ENCODE measurements at regions not wholly inside any gene's neighbourhood (a gene's known extent, or its start where the extent isn't known, plus 50 kb on each side); places are given as distances from the start of the nearest gene placed in this dataset.

DNA sequence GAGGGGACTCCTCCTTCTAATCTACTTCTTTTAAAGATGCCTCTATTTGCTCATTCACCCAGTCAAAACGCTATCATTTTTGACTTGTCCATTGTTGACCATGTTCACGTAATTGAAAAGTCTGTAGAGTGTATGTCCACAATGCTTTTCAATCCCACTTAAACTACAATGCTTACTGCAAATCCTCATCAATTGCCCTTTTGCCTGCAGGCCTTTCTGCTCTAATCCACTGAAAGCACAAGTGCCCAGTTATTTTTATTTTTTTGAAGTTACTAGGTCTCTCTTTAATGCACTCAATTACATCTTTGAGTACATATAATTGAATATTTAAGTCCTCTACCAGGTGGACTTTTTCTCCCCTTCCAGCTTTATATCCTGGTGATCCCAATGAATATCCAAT lies 437.4 kb downstream of the PDGFC start:
- no peaks in the 10 kb centered on the region for H3K27me3 ChIP-seq (ENCODE audit: control insufficient read depth, insufficient read depth, low read length)
- H3K36me3 ChIP-seq (ENCODE audit: control insufficient read depth, insufficient read depth, low read length), result no peaks in the 10 kb centered on the region

GRCh38 chr4:156528216-156528615 lies 443.4 kb downstream of the PDGFC start:
- TF ChIP-seq, protein P1, sequence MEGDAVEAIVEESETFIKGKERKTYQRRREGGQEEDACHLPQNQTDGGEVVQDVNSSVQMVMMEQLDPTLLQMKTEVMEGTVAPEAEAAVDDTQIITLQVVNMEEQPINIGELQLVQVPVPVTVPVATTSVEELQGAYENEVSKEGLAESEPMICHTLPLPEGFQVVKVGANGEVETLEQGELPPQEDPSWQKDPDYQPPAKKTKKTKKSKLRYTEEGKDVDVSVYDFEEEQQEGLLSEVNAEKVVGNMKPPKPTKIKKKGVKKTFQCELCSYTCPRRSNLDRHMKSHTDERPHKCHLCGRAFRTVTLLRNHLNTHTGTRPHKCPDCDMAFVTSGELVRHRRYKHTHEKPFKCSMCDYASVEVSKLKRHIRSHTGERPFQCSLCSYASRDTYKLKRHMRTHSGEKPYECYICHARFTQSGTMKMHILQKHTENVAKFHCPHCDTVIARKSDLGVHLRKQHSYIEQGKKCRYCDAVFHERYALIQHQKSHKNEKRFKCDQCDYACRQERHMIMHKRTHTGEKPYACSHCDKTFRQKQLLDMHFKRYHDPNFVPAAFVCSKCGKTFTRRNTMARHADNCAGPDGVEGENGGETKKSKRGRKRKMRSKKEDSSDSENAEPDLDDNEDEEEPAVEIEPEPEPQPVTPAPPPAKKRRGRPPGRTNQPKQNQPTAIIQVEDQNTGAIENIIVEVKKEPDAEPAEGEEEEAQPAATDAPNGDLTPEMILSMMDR (IDR thresholded peaks at IDR 0.05), result no peak
- Histone ChIP-seq H3K9ac (no peak overlapping the region), H2AFZ (no peak overlapping the region), H3K4me2 (ENCODE audit: low read length) (no peak overlapping the region), H3K27ac (no peak overlapping the region), H3K79me2 (no peaks in the 10 kb centered on the region), H3K36me3 (ENCODE audit: control insufficient read depth, insufficient read depth, low read length) (no peaks in the 10 kb centered on the region), H3K27me3 (ENCODE audit: control insufficient read depth, insufficient read depth, low read length) (no peaks in the 10 kb centered on the region), H3K4me1 (no peaks in the 10 kb centered on the region), H3K4me3 (ENCODE audit: low read depth, low read length) (no peak overlapping the region), H3K9me3 (ENCODE audit: control insufficient read depth, low read length) (no peaks in the 10 kb centered on the region)

More for the DNA sequence above, 437.4 kb downstream of the PDGFC start:
- H3K9me3 ChIP-seq (ENCODE audit: control insufficient read depth, low read length), result no peaks in the 10 kb centered on the region
- no peak overlapping the region for H3K4me3 ChIP-seq (ENCODE audit: low read depth, low read length)
- no peak overlapping the region for H3K4me2 ChIP-seq (ENCODE audit: low read length)
- TF ChIP-seq, protein P1 (IDR thresholded peaks at IDR 0.05), result no peak
- no peak overlapping the region for H3K9ac ChIP-seq
- H3K79me2 ChIP-seq, result no peaks in the 10 kb centered on the region
- H2AFZ ChIP-seq, result no peak overlapping the region
- no peak overlapping the region for H3K27ac ChIP-seq
- H3K4me1 ChIP-seq, result no peaks in the 10 kb centered on the region

DNA sequence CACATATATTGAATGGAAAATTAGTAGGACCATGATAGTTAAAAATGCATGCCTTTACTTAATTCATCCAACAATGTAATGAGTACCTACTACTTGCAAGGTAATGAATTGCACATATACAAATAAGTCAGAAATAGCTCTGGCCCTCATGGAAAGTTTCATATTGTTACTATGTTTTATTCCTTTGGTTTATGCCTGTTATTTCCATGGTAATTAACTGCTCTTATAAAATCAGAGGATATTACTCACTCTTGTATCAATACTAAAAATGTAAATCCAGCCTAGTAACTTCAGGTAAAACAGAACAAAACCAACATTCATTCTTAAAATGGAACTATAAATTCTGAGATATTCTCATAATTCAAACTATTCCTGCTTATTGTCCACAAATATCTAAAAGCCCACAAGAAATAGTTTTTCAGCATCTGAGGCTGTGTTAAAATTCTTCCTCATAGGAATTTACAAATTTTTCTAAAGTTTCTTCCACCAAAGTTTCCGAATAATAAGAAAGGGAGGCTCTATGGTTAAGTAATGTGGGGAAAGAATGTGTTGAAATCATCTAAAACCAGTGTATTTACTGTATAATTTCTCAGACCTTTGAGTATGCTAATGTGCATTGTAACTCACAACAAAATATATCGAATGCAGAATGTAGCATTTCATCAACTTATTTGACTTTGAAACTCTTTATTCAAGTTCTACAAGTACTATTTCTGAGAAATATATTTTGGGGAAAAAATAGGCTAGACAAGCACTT lies 444.2 kb downstream of the PDGFC start:
- Histone ChIP-seq H3K4me2 (ENCODE audit: low read length) (no peak overlapping the region), H3K36me3 (ENCODE audit: control insufficient read depth, insufficient read depth, low read length) (no peaks in the 10 kb centered on the region), H3K4me1 (no peaks in the 10 kb centered on the region), H2AFZ (no peak overlapping the region), H3K79me2 (no peaks in the 10 kb centered on the region), H3K9ac (no peak overlapping the region), H3K27me3 (ENCODE audit: control insufficient read depth, insufficient read depth, low read length) (no peaks in the 10 kb centered on the region), H3K4me3 (ENCODE audit: low read depth, low read length) (no peak overlapping the region), H3K9me3 (ENCODE audit: control insufficient read depth, low read length) (no peaks in the 10 kb centered on the region), H3K27ac (no peak overlapping the region)
- TF ChIP-seq, protein P1 (IDR thresholded peaks at IDR 0.05), result no peak

DNA sequence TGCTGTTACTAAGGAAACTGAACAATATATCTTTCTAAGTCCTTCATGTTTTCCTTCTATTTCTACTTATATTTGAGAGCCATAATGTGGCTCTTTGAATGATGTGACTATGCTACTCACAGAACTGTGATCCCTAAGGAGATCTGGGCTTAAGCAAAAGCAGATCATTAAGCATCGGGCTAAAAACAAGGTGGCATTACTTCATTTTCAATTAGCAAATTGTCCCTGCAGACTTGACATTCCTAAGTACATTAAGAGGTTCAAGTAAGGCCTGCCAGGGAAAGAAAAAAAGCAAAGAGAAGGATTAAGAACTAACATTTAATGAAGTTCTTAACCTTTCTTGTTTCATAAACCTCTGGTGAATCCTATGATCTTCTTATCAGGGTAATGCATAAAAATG lies 447.6 kb downstream of the PDGFC start:
- Histone ChIP-seq H3K4me1 (no peaks in the 10 kb centered on the region), H2AFZ (no peak overlapping the region), H3K27ac (no peak overlapping the region), H3K4me3 (ENCODE audit: low read depth, low read length) (no peak overlapping the region), H3K9ac (no peak overlapping the region), H3K79me2 (no peaks in the 10 kb centered on the region), H3K4me2 (ENCODE audit: low read length) (no peak overlapping the region), H3K9me3 (ENCODE audit: control insufficient read depth, low read length) (no peaks in the 10 kb centered on the region), H3K36me3 (ENCODE audit: control insufficient read depth, insufficient read depth, low read length) (no peaks in the 10 kb centered on the region), H3K27me3 (ENCODE audit: control insufficient read depth, insufficient read depth, low read length) (no peaks in the 10 kb centered on the region)
- TF ChIP-seq, protein P1 (IDR thresholded peaks at IDR 0.05), result no peak

DNA sequence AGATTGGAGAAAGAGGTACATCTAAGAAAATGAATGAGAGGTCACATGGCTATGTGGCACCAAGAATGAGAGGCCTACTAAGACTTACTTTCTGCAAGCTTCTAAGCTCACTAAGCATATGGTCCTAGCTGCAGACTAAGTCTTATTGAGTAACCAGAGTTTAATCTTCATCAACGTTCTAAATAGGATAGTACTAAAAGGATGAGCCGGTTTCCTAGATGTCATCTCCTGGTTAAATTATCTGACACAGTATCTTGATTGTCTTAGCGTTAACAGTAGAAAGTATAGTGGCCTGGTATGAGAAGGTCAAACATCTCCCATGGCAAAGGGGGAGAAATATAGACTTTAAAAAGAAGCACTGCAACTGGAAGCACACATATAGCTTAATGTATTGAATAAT lies 448.1 kb downstream of the PDGFC start:
- Histone ChIP-seq H3K4me2 (ENCODE audit: low read length) (no peak overlapping the region), H3K9me3 (ENCODE audit: control insufficient read depth, low read length) (no peaks in the 10 kb centered on the region), H3K27me3 (ENCODE audit: control insufficient read depth, insufficient read depth, low read length) (no peaks in the 10 kb centered on the region), H3K36me3 (ENCODE audit: control insufficient read depth, insufficient read depth, low read length) (no peaks in the 10 kb centered on the region), H2AFZ (no peak overlapping the region), H3K27ac (no peak overlapping the region), H3K4me3 (ENCODE audit: low read depth, low read length) (no peak overlapping the region), H3K79me2 (no peaks in the 10 kb centered on the region), H3K9ac (no peak overlapping the region), H3K4me1 (no peaks in the 10 kb centered on the region)
- TF ChIP-seq, protein P1 (IDR thresholded peaks at IDR 0.05), result no peak

Data from parathyroid adenoma (tissue), 2 donors.